HUDEP-2 (cell line): ENCODE measurements at regions not wholly inside any gene's neighbourhood (a gene's known extent, or its start where the extent isn't known, plus 50 kb on each side); places are given as distances from the start of the nearest gene placed in this dataset.

Source experiments
- DNase-seq, 76 experiments: peaks; one replicate each; lab custom pipeline; 2025; ENCODE audit not compliant: unreplicated experiment in 76 of 76; lab: John Stamatoyannopoulos, UW

DNA sequence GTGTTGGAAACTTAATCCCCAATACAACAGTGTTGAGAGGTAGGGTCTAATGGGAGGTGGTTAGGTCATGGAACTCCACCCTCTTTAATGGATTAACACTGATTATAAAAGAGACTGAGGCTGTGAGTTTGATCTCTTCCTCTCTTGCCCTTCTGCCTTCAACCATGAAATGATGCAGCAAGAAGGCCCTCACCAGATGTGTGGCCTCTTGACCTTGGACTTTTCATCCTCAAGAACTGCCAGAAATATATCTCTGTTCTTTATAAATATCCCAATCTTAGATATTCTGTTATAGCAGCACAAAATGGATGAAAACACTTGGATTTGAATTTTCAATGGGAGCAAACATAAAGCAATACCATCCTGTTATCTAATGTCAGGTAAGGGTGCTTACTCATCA, 67.6 kb downstream of the NMUR2 start:
- DNase-seq: no peak

DNA sequence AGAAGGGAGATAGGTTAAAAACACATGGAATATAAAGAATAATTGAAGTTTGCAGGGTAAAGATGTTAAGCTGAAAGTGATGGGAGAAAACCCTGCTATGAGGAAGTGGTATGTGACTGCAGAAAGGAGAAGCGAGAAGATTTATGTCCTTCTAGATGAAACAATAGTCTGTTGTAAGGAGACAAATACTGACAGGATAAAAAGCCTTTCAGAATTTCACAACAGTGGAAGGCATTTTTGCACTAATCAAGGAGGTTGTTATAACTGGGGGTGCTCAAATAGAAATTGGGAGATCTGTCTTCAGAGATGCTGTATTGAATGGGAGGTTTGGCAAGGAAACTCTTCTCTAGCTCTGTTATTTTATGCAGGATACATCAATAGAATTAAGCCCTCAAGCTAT, 69.6 kb downstream of the NMUR2 start:
- DNase-seq: no peak

GRCh38 chr5:152332716-152333460, 72.2 kb downstream of the NMUR2 start:
- DNase-seq: no peak

GRCh38 chr5:152331718-152332117, 73.4 kb downstream of the NMUR2 start:
- no peak for DNase-seq

DNA sequence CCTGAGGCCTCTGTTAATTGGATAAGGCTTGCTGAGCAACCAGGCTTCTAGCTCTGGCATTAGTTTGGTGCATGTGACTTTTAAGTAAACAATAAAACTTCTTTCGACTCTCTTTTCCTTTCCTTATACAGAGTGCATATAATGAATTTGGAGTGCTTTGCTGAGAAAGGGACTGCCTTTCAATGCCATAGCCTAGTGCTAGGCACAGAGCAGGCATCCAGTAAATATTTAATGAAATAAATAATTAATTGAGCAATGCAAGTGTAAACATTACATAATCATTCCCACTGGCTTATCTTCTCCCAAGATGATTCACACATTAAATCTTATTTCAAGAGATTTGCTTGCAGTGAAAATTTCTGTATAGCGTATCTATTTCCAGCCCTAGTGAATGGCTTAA, 74.1 kb downstream of the NMUR2 start:
- no peak for DNase-seq

- DNase-seq: no peak
Observed at GRCh38 chr5:152329761-152330283, 75.3 kb downstream of the NMUR2 start.

DNA sequence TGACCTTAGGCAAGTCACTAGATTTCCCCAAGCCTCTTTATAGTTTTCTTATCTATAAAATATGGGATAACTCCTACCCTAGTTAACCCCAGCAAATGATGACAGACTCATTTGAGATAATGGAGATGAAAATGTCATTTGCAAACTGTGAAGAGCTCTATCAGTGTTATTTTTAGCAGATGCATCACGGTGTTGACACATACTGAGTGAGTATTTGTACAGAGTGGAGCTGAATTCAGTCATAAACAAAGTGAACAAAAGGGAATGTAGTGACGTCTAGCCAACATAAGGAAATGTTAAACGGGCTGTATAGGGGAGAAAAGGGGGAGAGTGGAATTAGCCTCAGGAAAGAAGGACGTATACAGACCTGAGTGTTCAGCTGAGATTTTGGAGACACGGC, 75.9 kb downstream of the NMUR2 start:
- no peak for DNase-seq

- no peak for DNase-seq
Observed at GRCh38 chr5:152315942-152316341, 89.1 kb downstream of the NMUR2 start.

- no peak for DNase-seq
Observed at GRCh38 chr5:152314196-152314829, 90.8 kb downstream of the NMUR2 start.

DNA sequence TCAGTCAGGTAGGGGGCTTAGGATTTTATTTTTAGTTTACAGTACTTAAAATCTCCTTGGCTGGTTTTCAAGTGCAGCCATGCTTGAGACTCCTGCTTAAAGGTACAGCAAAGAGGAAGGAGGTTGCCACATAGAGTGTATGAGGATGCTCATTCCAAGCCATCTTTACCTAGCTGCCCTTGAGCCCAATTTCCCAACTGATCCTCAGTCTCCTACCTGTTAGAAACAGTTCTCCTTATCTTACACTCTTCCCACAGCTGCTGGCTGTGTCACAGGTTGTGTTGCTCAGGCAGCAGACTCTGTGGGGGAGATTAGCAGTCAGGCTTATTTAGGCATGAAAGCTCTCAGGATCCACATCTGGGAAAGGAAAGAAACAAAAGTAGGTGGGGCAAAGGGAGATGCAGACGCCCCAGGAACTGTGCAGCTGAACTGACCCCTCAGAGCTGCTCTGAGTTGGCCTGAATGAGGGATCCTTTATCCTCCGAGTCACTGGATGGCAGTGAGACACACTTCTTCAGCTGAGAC, 95.1 kb downstream of the NMUR2 start:
- DNase-seq: no peak

DNA sequence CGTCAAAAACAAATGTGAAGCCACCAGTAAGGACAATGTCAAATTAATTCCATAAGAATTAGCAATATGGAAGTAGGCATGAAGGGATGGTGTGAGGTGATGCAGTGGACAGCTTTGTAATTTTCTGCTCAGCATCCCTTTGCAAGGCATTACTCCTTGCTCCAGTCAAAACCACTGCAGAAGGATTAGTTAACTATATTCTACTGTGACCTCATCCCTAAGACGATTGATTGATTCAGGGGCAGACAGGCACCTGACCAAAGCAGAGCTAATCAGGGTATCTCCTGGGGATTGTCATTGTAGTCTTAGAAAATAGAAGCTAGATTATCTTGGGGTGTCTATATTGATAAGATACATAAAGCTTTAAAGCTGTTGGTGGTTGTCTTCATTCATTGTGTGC, 98.7 kb downstream of the NMUR2 start:
- DNase-seq: no peak

GRCh38 chr5:152305525-152305924, 99.6 kb downstream of the NMUR2 start:
- no peak for DNase-seq

DNA sequence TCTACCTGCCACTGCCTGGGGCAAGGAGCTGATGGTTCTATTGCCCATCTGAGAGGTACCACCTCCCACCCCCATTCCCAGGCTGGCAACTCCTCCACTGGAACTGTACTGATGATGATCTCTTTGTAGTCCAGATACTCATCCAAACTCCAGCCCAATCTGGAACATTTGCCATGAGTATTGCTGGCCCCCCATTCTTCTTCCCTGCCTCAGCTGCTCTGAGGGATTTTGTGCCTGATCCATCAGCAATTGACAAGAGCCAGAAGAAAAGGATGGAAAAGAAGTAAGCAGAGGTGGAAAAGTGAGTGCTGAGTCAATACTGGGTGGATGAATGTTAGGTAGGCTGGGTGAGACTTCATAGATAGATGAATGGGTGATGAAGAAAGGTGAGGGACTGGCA, 101.2 kb downstream of the NMUR2 start:
- DNase-seq: no peak

DNA sequence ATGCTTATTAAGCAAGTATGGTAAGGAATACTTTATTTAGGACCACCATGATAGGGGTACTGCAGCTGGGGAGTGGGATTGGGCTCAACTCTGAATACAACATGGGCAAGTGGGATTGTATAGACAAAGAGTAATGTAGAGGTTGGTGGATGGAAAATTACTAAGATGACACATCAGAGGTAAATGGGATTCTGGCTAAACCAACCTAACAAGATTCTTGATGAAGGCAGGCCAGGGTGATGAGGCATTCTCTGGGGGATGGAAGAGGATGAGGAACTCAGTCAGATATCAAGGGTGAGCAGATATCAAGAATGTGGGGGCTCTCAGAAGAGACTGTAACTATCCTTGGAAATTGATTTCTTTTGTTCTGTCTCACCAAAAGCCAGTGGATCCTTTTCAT, 107.2 kb downstream of the NMUR2 start:
- no peak for DNase-seq

DNA sequence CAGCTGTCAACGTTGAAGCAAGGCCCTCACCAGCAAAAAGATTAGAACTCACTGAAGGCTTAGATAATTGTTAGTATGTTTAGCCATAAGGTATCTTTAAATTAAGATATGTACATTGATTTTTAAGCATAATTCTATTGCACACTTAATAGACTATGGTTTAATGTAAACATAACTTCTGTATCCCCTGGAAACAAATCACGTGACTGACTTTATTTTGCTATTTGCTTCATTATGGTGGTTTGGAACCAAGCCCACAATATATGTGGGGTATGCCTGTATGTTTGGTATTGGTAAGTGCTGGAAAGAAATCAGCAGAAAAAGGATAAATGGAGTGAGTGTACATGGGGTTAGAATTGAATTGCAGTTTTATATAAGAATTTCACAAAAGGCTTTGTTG, 111.9 kb downstream of the NMUR2 start:
- DNase-seq: no peak

DNA sequence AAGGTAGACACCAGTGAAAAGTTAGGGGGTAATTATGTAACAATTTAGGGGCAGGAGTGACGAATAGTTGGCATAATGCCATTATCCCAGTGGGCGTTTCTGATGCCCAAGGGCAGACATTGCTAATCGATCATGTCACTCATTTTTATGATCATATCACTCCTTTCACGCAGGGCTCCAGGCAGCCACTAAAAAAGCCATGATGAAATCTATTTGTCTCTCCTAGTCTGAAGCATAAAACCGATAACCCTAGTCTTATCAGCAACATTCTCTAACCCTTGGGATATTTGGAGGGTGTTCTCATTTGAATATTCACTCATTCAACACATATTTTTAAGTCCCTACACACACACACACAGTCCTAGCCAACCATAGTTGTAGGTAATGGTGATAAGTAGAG, 114.9 kb downstream of the NMUR2 start:
- no peak for DNase-seq

GRCh38 chr5:152288917-152289595, 116.0 kb downstream of the NMUR2 start:
- DNase-seq: no peak

GRCh38 chr5:152288499-152288898, 116.6 kb downstream of the NMUR2 start:
- DNase-seq: no peak

DNA sequence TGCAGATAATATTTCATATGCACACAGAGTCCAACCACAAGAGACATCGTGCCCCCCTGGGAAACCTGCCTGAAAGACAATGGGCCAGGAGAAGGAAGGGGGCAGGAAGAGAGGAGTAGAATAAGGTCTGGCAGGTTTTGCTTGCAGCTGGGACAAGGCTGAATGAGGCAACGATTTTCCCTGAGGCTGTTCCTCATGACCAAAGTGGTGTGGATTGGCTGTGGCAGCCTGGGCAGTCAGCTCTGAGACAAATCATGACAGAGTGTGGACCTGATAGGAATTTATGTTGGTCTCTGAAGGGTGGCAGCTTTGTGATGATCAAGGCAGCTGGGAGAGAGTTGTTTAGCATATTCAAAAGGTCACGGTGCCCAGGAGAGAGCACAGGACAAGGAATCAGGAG, 119.3 kb downstream of the NMUR2 start:
- no peak for DNase-seq

- DNase-seq: no peak
Observed at GRCh38 chr5:152282331-152282730, 122.7 kb downstream of the NMUR2 start.

GRCh38 chr5:152277936-152278335, 127.1 kb downstream of the NMUR2 start:
- no peak for DNase-seq

DNA sequence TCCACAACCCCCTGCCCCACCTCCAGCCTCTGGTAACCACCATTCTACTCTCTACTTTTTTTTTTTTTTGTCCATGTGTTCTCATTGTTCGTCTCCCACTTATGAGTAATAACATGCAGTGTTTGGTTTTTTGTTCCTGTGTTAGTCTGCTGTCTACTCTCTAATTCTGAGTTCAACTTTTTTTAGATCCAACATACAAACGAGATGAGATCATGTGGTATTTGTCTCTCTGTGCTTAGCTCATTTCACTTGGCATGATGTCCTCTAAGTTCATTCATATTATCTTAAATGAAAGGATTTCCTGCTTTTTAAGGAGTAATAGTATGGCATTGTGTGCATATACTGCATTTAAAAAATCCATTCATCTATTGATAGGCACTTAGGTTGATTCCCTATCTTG, 130.9 kb downstream of the NMUR2 start:
- no peak for DNase-seq
